Neuron (in vitro differentiated cells): ENCODE measurements at regions not wholly inside any gene's neighbourhood (a gene's known extent, or its start where the extent isn't known, plus 50 kb on each side); places are given as distances from the start of the nearest gene placed in this dataset.
"Not testable (repeated sequence)": the region's sequence is repeated elsewhere in the genome, so short reads cannot be mapped to it uniquely, and the experiment has no call there.

ENCODE experiments used
- H2AFZ ChIP-seq: one replicate; pipeline ENCODE4 v1.6.1; 2013; ENCODE audit warnings: low read depth, mild to moderate bottlenecking, inconsistent platforms, low read length, moderate library complexity
- H3K27me3 ChIP-seq: one replicate; pipeline ENCODE4 v1.6.1; 2013; ENCODE audit warnings: low read length; ENCODE audit not compliant: insufficient read depth
- H3K36me3 ChIP-seq: one replicate; pipeline ENCODE4 v1.6.1; 2013; ENCODE audit warnings: low read length; ENCODE audit not compliant: insufficient read depth
- H3K4me1 ChIP-seq: one replicate; pipeline ENCODE4 v1.6.1; 2013; ENCODE audit warnings: low read length; ENCODE audit not compliant: insufficient read depth
- H3K4me3 ChIP-seq: 2 replicates; pipeline ENCODE4 v1.5.1; 2013; ENCODE audit warnings: mild to moderate bottlenecking, low read length, moderate library complexity
- H3K9me3 ChIP-seq: one replicate; pipeline ENCODE4 v1.6.1; 2013; ENCODE audit warnings: low read length

GRCh38 chr3:74978684-74979083 lies 364.2 kb upstream of the CNTN3 start:
- Histone ChIP-seq H3K36me3 (no peaks in the 10 kb centered on the region), H2AFZ (no peak overlapping the region), H3K9me3 (no peaks in the 10 kb centered on the region), H3K27me3 (no peaks in the 10 kb centered on the region), H3K4me3 (no peak overlapping the region), H3K4me1 (no peaks in the 10 kb centered on the region)

GRCh38 chr3:74985028-74985904 lies 370.8 kb upstream of the CNTN3 start:
- not testable (repeated sequence) for H3K4me1 ChIP-seq, H3K4me3 ChIP-seq, H3K27me3 ChIP-seq, H3K9me3 ChIP-seq, H3K36me3 ChIP-seq, H2AFZ ChIP-seq

- H3K9me3 ChIP-seq, result no peaks in the 10 kb centered on the region
- H3K4me1 ChIP-seq, result no peaks in the 10 kb centered on the region
- H3K4me3 ChIP-seq, result no peak overlapping the region
- no peaks in the 10 kb centered on the region for H3K36me3 ChIP-seq
- no peak overlapping the region for H2AFZ ChIP-seq
- H3K27me3 ChIP-seq, result no peaks in the 10 kb centered on the region
These were observed 373.6 kb upstream of the CNTN3 start for GRCh38 chr3:74988095-74988494.

GRCh38 chr3:74992898-74993297 lies 378.4 kb upstream of the CNTN3 start:
- no peak overlapping the region for H2AFZ ChIP-seq

GRCh38 chr3:75001330-75001729 lies 386.9 kb upstream of the CNTN3 start:
- no peaks in the 10 kb centered on the region for H3K4me1 ChIP-seq
- H3K9me3 ChIP-seq, result no peaks in the 10 kb centered on the region
- no peak overlapping the region for H3K4me3 ChIP-seq
- no peak overlapping the region for H2AFZ ChIP-seq
- H3K27me3 ChIP-seq, result no peaks in the 10 kb centered on the region
- H3K36me3 ChIP-seq, result no peaks in the 10 kb centered on the region

More at GRCh38 chr3:74992898-74993297, 378.4 kb upstream of the CNTN3 start:
- no peak overlapping the region for H3K4me3 ChIP-seq
- no peaks in the 10 kb centered on the region for H3K4me1 ChIP-seq
- H3K9me3 ChIP-seq, result no peaks in the 10 kb centered on the region
- H3K36me3 ChIP-seq, result no peaks in the 10 kb centered on the region
- H3K27me3 ChIP-seq, result no peaks in the 10 kb centered on the region

GRCh38 chr3:75012791-75013331 lies 398.4 kb upstream of the CNTN3 start:
- no peaks in the 10 kb centered on the region for H3K27me3 ChIP-seq
- no peaks in the 10 kb centered on the region for H3K36me3 ChIP-seq
- no peak overlapping the region for H2AFZ ChIP-seq
- H3K9me3 ChIP-seq, result no peaks in the 10 kb centered on the region
- H3K4me1 ChIP-seq, result peaks cover 20% of the 10 kb centered on the region
- H3K4me3 ChIP-seq, result no peak overlapping the region

- Histone ChIP-seq H3K9me3 (no peaks in the 10 kb centered on the region), H3K36me3 (no peaks in the 10 kb centered on the region), H3K4me3 (no peak overlapping the region), H3K27me3 (no peaks in the 10 kb centered on the region), H3K4me1 (peaks cover 20% of the 10 kb centered on the region), H2AFZ (no peak overlapping the region)
These were observed 399.5 kb upstream of the CNTN3 start for GRCh38 chr3:75014008-75014407.

- peaks cover 20% of the 10 kb centered on the region for H3K4me1 ChIP-seq
- H2AFZ ChIP-seq, result no peak overlapping the region
- no peaks in the 10 kb centered on the region for H3K9me3 ChIP-seq
- no peaks in the 10 kb centered on the region for H3K36me3 ChIP-seq
- H3K27me3 ChIP-seq, result peaks cover 4% of the 10 kb centered on the region
- no peak overlapping the region for H3K4me3 ChIP-seq
These were observed 400.8 kb upstream of the CNTN3 start for GRCh38 chr3:75015280-75015679.

- Histone ChIP-seq H3K27me3 (no peaks in the 10 kb centered on the region), H3K4me3 (no peak overlapping the region), H3K9me3 (no peaks in the 10 kb centered on the region), H2AFZ (no peak overlapping the region), H3K36me3 (no peaks in the 10 kb centered on the region), H3K4me1 (no peaks in the 10 kb centered on the region)
These were observed 420.7 kb upstream of the CNTN3 start for GRCh38 chr3:75035146-75035545.

GRCh38 chr3:75042941-75043340 lies 428.5 kb upstream of the CNTN3 start:
- Histone ChIP-seq H3K4me1 (peaks cover 2% of the 10 kb centered on the region), H3K4me3 (no peak overlapping the region), H3K36me3 (no peaks in the 10 kb centered on the region), H3K9me3 (no peaks in the 10 kb centered on the region), H3K27me3 (no peaks in the 10 kb centered on the region), H2AFZ (no peak overlapping the region)

- Histone ChIP-seq H3K4me1 (peaks cover 2% of the 10 kb centered on the region), H3K9me3 (no peaks in the 10 kb centered on the region), H3K36me3 (no peaks in the 10 kb centered on the region), H3K4me3 (no peak overlapping the region), H3K27me3 (no peaks in the 10 kb centered on the region), H2AFZ (no peak overlapping the region)
These were observed 434.2 kb upstream of the CNTN3 start for GRCh38 chr3:75048650-75049049.

- Histone ChIP-seq H3K36me3 (no peaks in the 10 kb centered on the region), H2AFZ (no peak overlapping the region), H3K9me3 (no peaks in the 10 kb centered on the region), H3K4me3 (no peak overlapping the region), H3K4me1 (peaks cover 2% of the 10 kb centered on the region), H3K27me3 (no peaks in the 10 kb centered on the region)
These were observed 435.1 kb upstream of the CNTN3 start for GRCh38 chr3:75049533-75049932.

GRCh38 chr3:75059120-75059519 lies 444.7 kb upstream of the CNTN3 start:
- Histone ChIP-seq H3K4me1 (no peaks in the 10 kb centered on the region), H3K9me3 (no peaks in the 10 kb centered on the region), H2AFZ (no peak overlapping the region), H3K4me3 (no peak overlapping the region), H3K36me3 (no peaks in the 10 kb centered on the region), H3K27me3 (no peaks in the 10 kb centered on the region)
